Panc1 (cell line): ENCODE measurements at regions not wholly inside any gene's neighbourhood (a gene's known extent, or its start where the extent isn't known, plus 50 kb on each side); places are given as distances from the start of the nearest gene placed in this dataset.

Experiments
- ATAC-seq: fragments of 200-7000 bp; cut with Tn5 transposase; 2 replicates; pipeline ENCODE4 v1.9.1; 2020; ENCODE audit warnings: mild to moderate bottlenecking, moderate library complexity
- BruUV-seq: library from RNA; stranded (reverse); fragments of 400-500 nt; replicated peaks from 2 replicates; lab custom pipeline; 2021; lab: Mats Ljungman, UMichigan
- CTCF ChIA-PET: fragments of 300-600 bp; sonication (Branson Sonifier 250); formaldehyde crosslinking; loops from one replicate; lab custom pipeline; 2022; ENCODE audit warnings: antibody characterized with exemption; lab: Charles Lee
- POLR2A ChIA-PET: fragments of 300-600 bp; sonication (Branson Sonifier 250); formaldehyde crosslinking; loops from one replicate; lab custom pipeline; 2022; ENCODE audit warnings: antibody characterized with exemption; lab: Charles Lee
- DNase-seq: peaks from one replicate; pipeline ENCODE4 v3.0.0-alpha.2; 2010; ENCODE audit warnings: low read depth, low spot score
- H3K27ac ChIP-seq: 2 replicates; pipeline ENCODE4 v1.5.1; 2011; ENCODE audit warnings: mild to moderate bottlenecking, low read length, inconsistent platforms
- H3K27me3 ChIP-seq: fragments of 200-500 bp; sonication (Bioruptor generic); 2 replicates; pipeline ENCODE4 v1.6.0; 2014; ENCODE audit warnings: low read length, inconsistent platforms; ENCODE audit not compliant: control insufficient read depth, insufficient read depth
- H3K36me3 ChIP-seq: fragments of 200-500 bp; sonication (Bioruptor generic); 2 replicates; pipeline ENCODE4 v1.5.1; 2014; ENCODE audit warnings: inconsistent platforms, mild to moderate bottlenecking, low read length, moderate library complexity; ENCODE audit not compliant: control insufficient read depth, insufficient read depth
- H3K4me1 ChIP-seq: 2 replicates; pipeline ENCODE4 v1.5.1; 2011; ENCODE audit warnings: inconsistent platforms, mild to moderate bottlenecking, low read length, moderate library complexity; ENCODE audit not compliant: control insufficient read depth, insufficient read depth
- H3K4me3 ChIP-seq, 2 experiments: 2 replicates each; pipeline ENCODE4 v1.5.1; 2011 to 2012; ENCODE audit warnings: low read depth in 2 of 2, low read length in 2 of 2, mild to moderate bottlenecking in 2 of 2, inconsistent platforms in 1 of 2, moderate library complexity in 1 of 2
- H3K9me3 ChIP-seq: fragments of 200-500 bp; sonication (Bioruptor generic); 2 replicates; pipeline ENCODE4 v1.5.1; 2014; ENCODE audit warnings: low read depth, mild to moderate bottlenecking, inconsistent platforms, low read length, moderate library complexity; ENCODE audit not compliant: control insufficient read depth, insufficient read depth
- CTCF ChIP-seq: fragments of 450-650 bp; IDR thresholded peaks from 2 replicates; pipeline ENCODE4 v1.5.1; 2017; ENCODE audit warnings: mild to moderate bottlenecking
- POLR2AphosphoS5 ChIP-seq: IDR thresholded peaks from 2 replicates; pipeline ENCODE4 v1.6.1; 2012; ENCODE audit warnings: mild to moderate bottlenecking, low read depth, low read length, moderate library complexity
- SIN3A ChIP-seq: IDR thresholded peaks from 2 replicates; pipeline ENCODE4 v1.6.1; 2012; ENCODE audit warnings: low read depth, mild to moderate bottlenecking, low read length, moderate library complexity, borderline replicate concordance; ENCODE audit not compliant: insufficient read depth
- TCF7L2 ChIP-seq: IDR thresholded peaks from 2 replicates; pipeline ENCODE4 v1.6.1; 2011; ENCODE audit warnings: mild to moderate bottlenecking, low read depth, low read length, inconsistent platforms
- in situ Hi-C: cut with HindIII; loops from 2 replicates; pipeline ENCODE4 v1.10.0; 2016; ENCODE audit warnings: low sequenced_read_pairs, low pct_unique_long_range_greater_than_20kb
- intact Hi-C: fragments of 100-400 bp; cut with micrococcal nuclease; formaldehyde crosslinking; loops from one replicate; pipeline ENCODE4 v1.10.0; 2022; ENCODE audit not compliant: unreplicated experiment
- TF ChIP-seq, protein P1 (sequence below), 2 experiments: IDR thresholded peaks; 2 replicates each; pipeline ENCODE4 v1.6.1; 2011 to 2012; ENCODE audit warnings: low read depth in 2 of 2, control low read depth in 1 of 2, low read length in 1 of 2, mild to moderate bottlenecking in 1 of 2, moderate library complexity in 1 of 2; ENCODE audit not compliant: insufficient read depth in 1 of 2

DNA sequence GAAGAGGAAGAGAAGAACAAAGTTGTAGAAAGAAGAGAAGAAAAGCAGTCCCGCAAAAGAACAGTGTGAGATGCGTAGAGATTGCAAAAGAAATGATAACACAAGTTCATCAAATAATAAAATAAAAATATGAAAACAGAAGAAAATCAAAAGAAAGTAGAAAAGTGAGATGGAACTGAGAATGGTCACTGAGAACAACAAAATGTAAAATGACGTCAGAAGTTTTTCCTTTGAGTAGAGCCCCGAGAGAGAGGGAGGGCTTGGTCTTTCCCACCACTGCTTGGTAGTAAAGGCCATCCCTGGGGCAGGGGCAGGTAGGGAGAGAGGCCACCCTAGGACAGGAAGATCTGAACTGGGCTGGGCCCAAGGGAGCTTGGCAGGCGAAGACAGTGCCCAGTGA lies 533.7 kb downstream of the QKI start:
- Histone ChIP-seq H3K4me1 (no peaks in the 10 kb centered on the region), H3K27ac (no peak overlapping the region)
- in situ Hi-C loops, result no loop called here

DNA sequence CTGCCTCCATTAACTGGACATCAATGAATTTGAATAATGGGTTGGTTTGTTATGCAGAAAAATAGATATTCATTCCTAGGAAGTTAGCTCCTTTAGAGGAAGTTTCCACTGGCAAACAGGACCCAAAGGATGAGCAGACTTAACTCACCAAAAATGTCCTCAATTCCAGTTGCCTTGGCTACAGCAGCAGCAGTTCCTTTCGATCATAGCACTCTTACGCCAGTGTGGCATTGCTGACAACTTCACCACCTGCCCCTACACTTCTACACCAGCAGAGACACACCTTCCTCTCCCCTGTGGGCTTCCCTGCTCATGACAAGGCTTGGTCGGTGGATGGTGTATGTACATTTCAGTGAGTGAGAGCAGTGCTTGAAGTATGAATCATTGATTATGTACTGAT lies 532.8 kb downstream of the QKI start:
- CTCF ChIA-PET, result no interaction called here
- POLR2A ChIA-PET, result no interaction called here
- Histone ChIP-seq H3K9me3 (no peaks in the 10 kb centered on the region), H3K4me1 (no peaks in the 10 kb centered on the region), H3K4me3 (no peak overlapping the region), H3K27me3 (no peaks in the 10 kb centered on the region), H3K36me3 (no peaks in the 10 kb centered on the region), H3K27ac (no peak overlapping the region)
- no peak for ATAC-seq
- no TSS peak for BruUV-seq
- intact Hi-C loops (no loop called here), in situ Hi-C loops (no loop called here)
- no peak for DNase-seq
- TF ChIP-seq SIN3A (no peak), CTCF (no peak), POLR2AphosphoS5 (no peak), TCF7L2 (no peak)
- TF ChIP-seq, protein P1, sequence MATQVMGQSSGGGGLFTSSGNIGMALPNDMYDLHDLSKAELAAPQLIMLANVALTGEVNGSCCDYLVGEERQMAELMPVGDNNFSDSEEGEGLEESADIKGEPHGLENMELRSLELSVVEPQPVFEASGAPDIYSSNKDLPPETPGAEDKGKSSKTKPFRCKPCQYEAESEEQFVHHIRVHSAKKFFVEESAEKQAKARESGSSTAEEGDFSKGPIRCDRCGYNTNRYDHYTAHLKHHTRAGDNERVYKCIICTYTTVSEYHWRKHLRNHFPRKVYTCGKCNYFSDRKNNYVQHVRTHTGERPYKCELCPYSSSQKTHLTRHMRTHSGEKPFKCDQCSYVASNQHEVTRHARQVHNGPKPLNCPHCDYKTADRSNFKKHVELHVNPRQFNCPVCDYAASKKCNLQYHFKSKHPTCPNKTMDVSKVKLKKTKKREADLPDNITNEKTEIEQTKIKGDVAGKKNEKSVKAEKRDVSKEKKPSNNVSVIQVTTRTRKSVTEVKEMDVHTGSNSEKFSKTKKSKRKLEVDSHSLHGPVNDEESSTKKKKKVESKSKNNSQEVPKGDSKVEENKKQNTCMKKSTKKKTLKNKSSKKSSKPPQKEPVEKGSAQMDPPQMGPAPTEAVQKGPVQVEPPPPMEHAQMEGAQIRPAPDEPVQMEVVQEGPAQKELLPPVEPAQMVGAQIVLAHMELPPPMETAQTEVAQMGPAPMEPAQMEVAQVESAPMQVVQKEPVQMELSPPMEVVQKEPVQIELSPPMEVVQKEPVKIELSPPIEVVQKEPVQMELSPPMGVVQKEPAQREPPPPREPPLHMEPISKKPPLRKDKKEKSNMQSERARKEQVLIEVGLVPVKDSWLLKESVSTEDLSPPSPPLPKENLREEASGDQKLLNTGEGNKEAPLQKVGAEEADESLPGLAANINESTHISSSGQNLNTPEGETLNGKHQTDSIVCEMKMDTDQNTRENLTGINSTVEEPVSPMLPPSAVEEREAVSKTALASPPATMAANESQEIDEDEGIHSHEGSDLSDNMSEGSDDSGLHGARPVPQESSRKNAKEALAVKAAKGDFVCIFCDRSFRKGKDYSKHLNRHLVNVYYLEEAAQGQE (IDR thresholded peaks at IDR 0.05; ENCODE audit: insufficient read depth in 1 of 2, low read depth in 2 of 2, low read length in 1 of 2), result no peak

More for the DNA sequence above, 533.7 kb downstream of the QKI start:
- Histone ChIP-seq H3K4me3 (no peak overlapping the region), H3K36me3 (no peaks in the 10 kb centered on the region), H3K9me3 (no peaks in the 10 kb centered on the region), H3K27me3 (0 out of 2 replicates have a peak, but pooled peaks cover under 1% of the 10 kb centered on the region)
- no peak for ATAC-seq
- TF ChIP-seq POLR2AphosphoS5 (no peak), CTCF (no peak), SIN3A (no peak), TCF7L2 (no peak)
- TF ChIP-seq, protein P1 (IDR thresholded peaks at IDR 0.05; ENCODE audit: insufficient read depth in 1 of 2, low read depth in 2 of 2, low read length in 1 of 2), result no peak
- intact Hi-C loops, result no loop called here
- CTCF ChIA-PET, result no interaction called here
- BruUV-seq, result no TSS peak
- POLR2A ChIA-PET, result no interaction called here
- DNase-seq, result no peak
